ENCODE measurements at regions not wholly inside any gene's neighbourhood (a gene's known extent, or its start where the extent isn't known, plus 50 kb on each side); places are given as distances from the start of the nearest gene placed in this dataset.

- Histone ChIP-seq H3K4me3 (no peak overlapping the region), H3K9me3 (no peaks in the 10 kb centered on the region), H3K4me1 (no peaks in the 10 kb centered on the region), H3K27me3 (no peaks in the 10 kb centered on the region), H3K27ac (no peak overlapping the region), H3K36me3 (no peaks in the 10 kb centered on the region)
- TF ChIP-seq CTCF (IDR thresholded peaks at IDR 0.05) (no peak), EP300 (IDR thresholded peaks at IDR 0.05) (no peak), POLR2AphosphoS5 (IDR thresholded peaks at IDR 0.05) (no peak), POLR2A (IDR thresholded peaks at IDR 0.05) (no peak)
- WGBS, 2 donors = 81 to 82% methylated on average over 6 of the region's 6 CpGs
- DNase-seq = no peak
- intact Hi-C loops (cut with DNase I) = no loop called here
These were observed 600.5 kb upstream of the SLIT2 start for GRCh38 chr4:19650903-19651864.

- no peak overlapping the region for H3K27ac ChIP-seq
- no peaks in the 10 kb centered on the region for H3K27me3 ChIP-seq
- no peaks in the 10 kb centered on the region for H3K9me3 ChIP-seq
- 85 to 94% methylated on average over 1 of the region's 1 CpG for WGBS, 2 donors
- H3K4me3 ChIP-seq = no peak overlapping the region
- TF ChIP-seq EP300 (IDR thresholded peaks at IDR 0.05) (no peak), POLR2A (IDR thresholded peaks at IDR 0.05) (no peak), CTCF (IDR thresholded peaks at IDR 0.05) (no peak), POLR2AphosphoS5 (IDR thresholded peaks at IDR 0.05) (no peak)
- DNase-seq = no peak
- no peaks in the 10 kb centered on the region for H3K36me3 ChIP-seq
- no peaks in the 10 kb centered on the region for H3K4me1 ChIP-seq
- intact Hi-C loops (cut with DNase I) = no loop called here
These were observed 606.1 kb upstream of the SLIT2 start for GRCh38 chr4:19645589-19645988.

- intact Hi-C loops (cut with DNase I) = no loop called here
- TF ChIP-seq EP300 (IDR thresholded peaks at IDR 0.05) (no peak), CTCF (IDR thresholded peaks at IDR 0.05) (no peak), POLR2A (IDR thresholded peaks at IDR 0.05) (no peak), POLR2AphosphoS5 (IDR thresholded peaks at IDR 0.05) (no peak)
These were observed 615.3 kb upstream of the SLIT2 start for GRCh38 chr4:19636451-19636850.

GRCh38 chr4:19631814-19632213, 619.9 kb upstream of the SLIT2 start:
- intact Hi-C loops (cut with DNase I) = no loop called here
- Histone ChIP-seq H3K27ac (no peak overlapping the region), H3K27me3 (no peaks in the 10 kb centered on the region), H3K9me3 (peaks cover 0 to 3% (median 0%) of the 10 kb centered on the region in 4 donors), H3K4me3 (no peak overlapping the region), H3K36me3 (no peaks in the 10 kb centered on the region), H3K4me1 (peaks cover 0 to 12% (median 0%) of the 10 kb centered on the region in 4 donors)
- 93 to 98% methylated on average over 1 of the region's 1 CpG for WGBS, 2 donors
- no peak for TF ChIP-seq POLR2AphosphoS5 (IDR thresholded peaks at IDR 0.05)
- no peak for TF ChIP-seq CTCF (IDR thresholded peaks at IDR 0.05)
- no peak for TF ChIP-seq POLR2A (IDR thresholded peaks at IDR 0.05)
- no peak for TF ChIP-seq EP300 (IDR thresholded peaks at IDR 0.05)
- DNase-seq = no peak

More at GRCh38 chr4:19636451-19636850, 615.3 kb upstream of the SLIT2 start:
- no peaks in the 10 kb centered on the region for H3K27me3 ChIP-seq
- peaks cover 0 to 3% (median 0%) of the 10 kb centered on the region in 4 donors for H3K9me3 ChIP-seq
- H3K36me3 ChIP-seq = no peaks in the 10 kb centered on the region
- H3K27ac ChIP-seq = no peak overlapping the region
- H3K4me1 ChIP-seq = no peaks in the 10 kb centered on the region
- DNase-seq = no peak
- no peak overlapping the region for H3K4me3 ChIP-seq

All from sigmoid colon (tissue), 6 donors.